ENCODE measurements at regions not wholly inside any gene's neighbourhood (a gene's known extent, or its start where the extent isn't known, plus 50 kb on each side); places are given as distances from the start of the nearest gene placed in this dataset.

DNA sequence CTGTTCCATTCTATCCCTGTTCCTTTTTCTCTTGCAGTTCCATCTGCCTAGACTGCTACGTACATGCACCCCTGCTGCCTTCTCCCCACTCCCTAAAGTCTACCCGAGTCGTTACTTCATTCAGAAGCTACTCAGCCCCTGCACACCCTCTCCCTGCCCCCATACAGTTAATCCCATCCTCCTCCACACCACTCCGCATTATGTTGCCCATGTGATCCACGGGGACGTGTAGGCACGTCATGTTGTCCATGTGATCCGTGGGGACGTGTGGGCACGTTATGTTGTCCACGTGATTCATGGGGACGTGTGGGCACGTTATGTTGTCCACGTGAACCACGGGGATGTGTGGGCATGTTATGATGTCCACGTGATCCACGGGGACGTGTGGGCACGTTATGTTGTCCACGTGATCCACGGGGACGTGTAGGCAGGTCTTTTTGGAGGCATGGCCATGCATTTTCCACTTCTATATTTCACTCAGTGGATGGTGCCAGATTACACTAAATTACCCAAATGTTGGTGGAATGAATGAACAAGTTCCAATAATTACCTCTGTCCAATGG, 299.5 kb downstream of the DCDC2C start:
- no peak for TF ChIP-seq POLR2A (IDR thresholded peaks at IDR 0.05; ENCODE audit: low read length)
- TF ChIP-seq GATA1 (IDR thresholded peaks at IDR 0.05; ENCODE audit: low read depth, low read length): no peak
